ENCODE measurements at regions not wholly inside any gene's neighbourhood (a gene's known extent, or its start where the extent isn't known, plus 50 kb on each side); places are given as distances from the start of the nearest gene placed in this dataset.

- no peak for DNase-seq
Observed at GRCh38 chr10:16367621-16368292, 69.1 kb upstream of the PTER start.

DNA sequence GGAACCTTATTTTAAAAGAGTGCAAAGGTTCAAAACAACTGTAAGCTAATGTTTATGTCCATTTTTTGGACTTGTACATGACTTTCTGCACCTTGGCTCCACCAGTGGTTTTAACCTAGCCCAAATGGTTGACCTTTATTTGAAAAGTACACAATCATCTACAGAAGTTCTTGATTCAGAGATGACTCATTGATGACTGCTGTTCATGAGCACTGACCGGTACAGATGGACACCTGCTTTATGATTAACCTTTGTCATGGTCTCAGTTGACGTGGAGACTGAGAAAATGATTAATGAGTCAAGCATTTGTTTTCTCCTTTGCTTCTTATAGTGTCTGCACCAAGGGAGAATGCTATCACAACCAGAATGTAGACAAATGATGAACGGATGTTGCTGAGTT lies 55.7 kb upstream of the PTER start:
- no peak for DNase-seq

GRCh38 chr10:16384021-16384420 lies 52.8 kb upstream of the PTER start:
- DNase-seq, result peak; percentile 90

GRCh38 chr10:16386855-16387254 lies 50.0 kb upstream of the PTER start:
- no peak for DNase-seq
